Body of pancreas (tissue), 4 donors: ENCODE measurements at regions not wholly inside any gene's neighbourhood (a gene's known extent, or its start where the extent isn't known, plus 50 kb on each side); places are given as distances from the start of the nearest gene placed in this dataset.
A peak's percentile ranks its signal among the peaks of the same experiment; 100 is the strongest.

Source experiments
- ATAC-seq: fragments of 150-250 bp; one replicate; pipeline ENCODE4 v1.9.1; 2016
- DNase-seq, 4 donors: peaks; one replicate each; pipeline ENCODE4 v3.0.0-alpha.2; 2019
- H3K27ac ChIP-seq, 4 donors: fragments of 200-600 bp; sonication (generic); 1 replicate in 3 of 4; 2 replicates in 1 of 4; pipeline versions ENCODE4 v1.5.1 to v1.6.1; 2016 to 2019; ENCODE audit warnings: mild to moderate bottlenecking in 1 of 4, mixed read lengths in 1 of 4, moderate library complexity in 1 of 4
- H3K27me3 ChIP-seq, 2 donors: fragments of 200-600 bp; sonication (generic); one replicate each; pipeline ENCODE4 v1.6.0; 2016; ENCODE audit warnings: mild to moderate bottlenecking in 1 of 2
- H3K36me3 ChIP-seq, 2 donors: fragments of 200-600 bp; sonication (generic); replicated peaks in 1 of 2; 2 replicates each; pipeline ENCODE4 v1.5.1; 2016; ENCODE audit warnings: low read depth in 2 of 2; ENCODE audit not compliant: insufficient read depth in 1 of 2
- H3K4me1 ChIP-seq: fragments of 200-600 bp; sonication (generic); one replicate; pipeline ENCODE4 v1.6.0; 2016
- H3K4me3 ChIP-seq, 2 donors: fragments of 200-600 bp; sonication (generic); 1 replicate in 1 of 2; 2 replicates in 1 of 2; pipeline ENCODE4 v1.5.1; 2016 to 2019
- H3K9me3 ChIP-seq, 3 donors: fragments of 200-600 bp; sonication (generic); 1 replicate in 2 of 3; 2 replicates in 1 of 3; pipeline ENCODE4 v1.5.1; 2016
- CTCF ChIP-seq, 7 experiments: fragments of 450-650 bp in 4 of 7; fragments of 200-600 bp in 3 of 7; sonication (generic) in 3 of 7; IDR thresholded peaks; one replicate each; pipeline ENCODE4 v1.5.1; 2016 to 2019; ENCODE audit warnings: antibody characterized with exemption in 7 of 7
- POLR2A ChIP-seq, 3 donors: fragments of 450-650 bp; IDR thresholded peaks; one replicate each; pipeline ENCODE4 v1.6.1; 2016; ENCODE audit warnings: antibody characterized with exemption in 3 of 3, mild to moderate bottlenecking in 2 of 3
- WGBS, 2 donors: methylation state at CpG; one replicate each; pipeline ENCODE4 v1.1.5; 2017; 5-methylcytosine and 5-hydroxymethylcytosine counted together
- intact Hi-C: fragments of 100-400 bp; cut with DNase I; formaldehyde crosslinking; loops from one replicate; pipeline ENCODE4 v1.15.1; 2023

GRCh38 chr17:14959106-14959648 is 305.9 kb downstream of the PMP22 start:
- no peaks in the 10 kb centered on the region for H3K36me3 ChIP-seq
- H3K4me1 ChIP-seq, result no peaks in the 10 kb centered on the region
- no peaks in the 10 kb centered on the region for H3K27me3 ChIP-seq
- no peak for DNase-seq
- 56 to 77% methylated on average over 2 of the region's 2 CpGs for WGBS, 2 donors
- no peak for TF ChIP-seq POLR2A (IDR thresholded peaks at IDR 0.05)
- no peak for TF ChIP-seq CTCF (IDR thresholded peaks at IDR 0.05)
- H3K9me3 ChIP-seq, result no peaks in the 10 kb centered on the region
- no peak overlapping the region for H3K27ac ChIP-seq
- no peak overlapping the region for H3K4me3 ChIP-seq
- intact Hi-C loops, result no loop called here
- ATAC-seq, result no peak

GRCh38 chr17:14953405-14953804 is 311.7 kb downstream of the PMP22 start:
- 32 to 33% methylated on average over 5 of the region's 5 CpGs for WGBS, 2 donors
- DNase-seq (peak in 2 of 4 donors; percentile 4 to 10), ATAC-seq (no peak)
- H3K4me1 ChIP-seq, result peaks cover 7% of the 10 kb centered on the region
- H3K9me3 ChIP-seq, result no peaks in the 10 kb centered on the region
- H3K27ac ChIP-seq, result no peak overlapping the region
- intact Hi-C loops, result no loop called here
- H3K4me3 ChIP-seq, result no peak overlapping the region
- H3K27me3 ChIP-seq, result no peaks in the 10 kb centered on the region
- no peak for TF ChIP-seq POLR2A (IDR thresholded peaks at IDR 0.05)
- no peak for TF ChIP-seq CTCF (IDR thresholded peaks at IDR 0.05)
- H3K36me3 ChIP-seq, result no peaks in the 10 kb centered on the region

GRCh38 chr17:14950686-14951085 is 314.4 kb downstream of the PMP22 start:
- Histone ChIP-seq H3K36me3 (no peaks in the 10 kb centered on the region), H3K27ac (no peak overlapping the region), H3K4me3 (no peak overlapping the region), H3K4me1 (peaks cover 7% of the 10 kb centered on the region), H3K27me3 (no peaks in the 10 kb centered on the region), H3K9me3 (no peaks in the 10 kb centered on the region)
- ATAC-seq (no peak), DNase-seq (no peak)
- intact Hi-C loops, result no loop called here
- no peak for TF ChIP-seq POLR2A (IDR thresholded peaks at IDR 0.05)
- TF ChIP-seq CTCF (IDR thresholded peaks at IDR 0.05), result no peak
- WGBS, 2 donors, result 94 to 96% methylated on average over 2 of the region's 2 CpGs

- H3K27me3 ChIP-seq, result no peaks in the 10 kb centered on the region
- no peak overlapping the region for H3K4me3 ChIP-seq
- DNase-seq (no peak), ATAC-seq (no peak)
- H3K9me3 ChIP-seq, result no peaks in the 10 kb centered on the region
- intact Hi-C loops, result no loop called here
- TF ChIP-seq CTCF (IDR thresholded peaks at IDR 0.05) (no peak), POLR2A (IDR thresholded peaks at IDR 0.05) (no peak)
- H3K4me1 ChIP-seq, result peaks cover 7% of the 10 kb centered on the region
- 76 to 77% methylated on average over 3 of the region's 3 CpGs for WGBS, 2 donors
- no peaks in the 10 kb centered on the region for H3K36me3 ChIP-seq
- H3K27ac ChIP-seq, result no peak overlapping the region
Observed at GRCh38 chr17:14950216-14950615, 314.9 kb downstream of the PMP22 start.

- Histone ChIP-seq H3K27ac (no peak overlapping the region), H3K4me3 (no peak overlapping the region), H3K4me1 (no peaks in the 10 kb centered on the region), H3K9me3 (no peaks in the 10 kb centered on the region), H3K27me3 (no peaks in the 10 kb centered on the region), H3K36me3 (no peaks in the 10 kb centered on the region)
- DNase-seq, result no peak
- no peak for ATAC-seq
- 62 to 83% methylated on average over 2 of the region's 2 CpGs for WGBS, 2 donors
- intact Hi-C loops, result no loop called here
- TF ChIP-seq CTCF (IDR thresholded peaks at IDR 0.05) (no peak), POLR2A (IDR thresholded peaks at IDR 0.05) (no peak)
Observed at GRCh38 chr17:14947671-14948070, 317.5 kb downstream of the PMP22 start.
